ENCODE measurements at regions not wholly inside any gene's neighbourhood (a gene's known extent, or its start where the extent isn't known, plus 50 kb on each side); places are given as distances from the start of the nearest gene placed in this dataset.
A peak's percentile ranks its signal among the peaks of the same experiment; 100 is the strongest.

DNA sequence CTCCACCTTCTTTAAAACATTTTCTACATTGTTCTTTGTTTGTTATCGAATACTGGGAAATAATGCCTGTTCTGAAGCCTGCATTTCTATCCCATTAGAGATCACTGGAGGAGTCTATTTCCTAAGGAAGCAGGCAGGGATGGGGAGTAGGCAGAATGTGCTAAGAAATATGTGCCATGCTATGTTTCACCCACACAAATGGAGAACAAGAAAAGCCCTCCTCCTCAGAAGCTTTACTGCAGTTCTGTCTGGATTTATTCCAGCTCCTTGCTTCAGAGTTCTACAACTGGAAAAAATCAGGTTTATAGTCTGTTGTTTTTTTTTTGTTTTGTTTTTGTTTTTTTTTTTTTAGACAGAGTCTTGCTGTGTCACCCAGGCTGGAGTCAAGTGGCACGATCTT, 825.1 kb downstream of the SLC4A3 start:
- intact Hi-C loops (cut with DNase I), result no loop called here
- peak in 1 of 4 donors; percentile 12 for DNase-seq
- Histone ChIP-seq H3K4me1 (no peaks in the 10 kb centered on the region), H3K9me3 (no peaks in the 10 kb centered on the region), H3K4me3 (no peak overlapping the region), H3K27ac (no peak overlapping the region), H3K36me3 (no peaks in the 10 kb centered on the region), H3K27me3 (no peaks in the 10 kb centered on the region)
- ATAC-seq, result no peak
- TF ChIP-seq, protein P1, sequence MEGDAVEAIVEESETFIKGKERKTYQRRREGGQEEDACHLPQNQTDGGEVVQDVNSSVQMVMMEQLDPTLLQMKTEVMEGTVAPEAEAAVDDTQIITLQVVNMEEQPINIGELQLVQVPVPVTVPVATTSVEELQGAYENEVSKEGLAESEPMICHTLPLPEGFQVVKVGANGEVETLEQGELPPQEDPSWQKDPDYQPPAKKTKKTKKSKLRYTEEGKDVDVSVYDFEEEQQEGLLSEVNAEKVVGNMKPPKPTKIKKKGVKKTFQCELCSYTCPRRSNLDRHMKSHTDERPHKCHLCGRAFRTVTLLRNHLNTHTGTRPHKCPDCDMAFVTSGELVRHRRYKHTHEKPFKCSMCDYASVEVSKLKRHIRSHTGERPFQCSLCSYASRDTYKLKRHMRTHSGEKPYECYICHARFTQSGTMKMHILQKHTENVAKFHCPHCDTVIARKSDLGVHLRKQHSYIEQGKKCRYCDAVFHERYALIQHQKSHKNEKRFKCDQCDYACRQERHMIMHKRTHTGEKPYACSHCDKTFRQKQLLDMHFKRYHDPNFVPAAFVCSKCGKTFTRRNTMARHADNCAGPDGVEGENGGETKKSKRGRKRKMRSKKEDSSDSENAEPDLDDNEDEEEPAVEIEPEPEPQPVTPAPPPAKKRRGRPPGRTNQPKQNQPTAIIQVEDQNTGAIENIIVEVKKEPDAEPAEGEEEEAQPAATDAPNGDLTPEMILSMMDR (IDR thresholded peaks at IDR 0.05), result no peak

DNA sequence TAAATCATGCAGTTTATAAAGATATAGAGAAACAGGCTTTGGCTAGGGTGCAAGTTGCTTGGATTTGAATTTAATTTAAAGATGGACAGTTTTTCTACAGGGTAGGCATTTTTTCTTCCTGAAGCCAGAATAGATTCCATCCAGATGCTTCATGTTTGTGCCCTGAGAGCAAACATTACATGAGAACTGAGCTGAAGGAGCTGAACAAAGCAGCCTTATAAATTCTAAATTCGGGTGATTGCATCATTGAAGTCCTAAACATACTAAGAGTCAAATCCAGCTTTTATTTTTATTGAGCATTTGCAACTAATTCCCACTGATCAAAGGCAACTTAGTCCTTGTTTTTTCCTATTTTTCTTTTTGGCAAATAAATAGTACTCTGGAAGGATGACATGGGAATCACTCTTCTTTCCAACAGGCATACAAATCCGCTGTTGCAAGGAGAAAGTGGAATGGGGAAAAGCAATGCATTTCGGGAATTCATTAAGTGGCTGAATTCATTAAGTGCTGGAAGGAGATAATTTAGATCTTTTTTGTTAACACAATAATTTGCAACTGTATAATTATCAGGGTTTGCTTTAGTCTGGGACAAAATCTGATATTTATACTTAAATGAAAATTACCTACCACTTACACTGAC, 828.0 kb downstream of the SLC4A3 start:
- ATAC-seq, result no peak
- intact Hi-C loops (cut with DNase I), result no loop called here
- DNase-seq, result peak in 1 of 4 donors; percentile 31

DNA sequence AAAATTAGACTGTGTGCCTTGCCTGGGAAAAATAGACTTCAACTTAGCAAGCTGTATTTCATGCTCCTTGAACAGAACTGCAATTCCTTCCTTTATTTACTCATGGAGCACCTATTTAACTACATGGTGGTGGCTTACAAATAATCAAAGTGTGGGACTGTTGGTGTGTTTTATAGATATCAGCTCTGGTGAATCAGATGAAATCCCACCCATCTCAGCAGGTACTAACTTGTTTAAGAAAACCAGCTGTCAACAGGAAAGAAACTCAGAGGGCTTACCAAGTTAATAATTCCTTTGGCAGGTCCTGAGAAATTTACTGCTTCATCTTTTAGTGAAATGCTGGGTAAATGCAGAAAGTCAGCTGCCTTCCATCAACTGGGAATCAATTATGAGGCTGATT, 830.6 kb downstream of the SLC4A3 start:
- Histone ChIP-seq H3K27ac (no peak overlapping the region), H3K4me3 (no peak overlapping the region), H3K27me3 (no peaks in the 10 kb centered on the region), H3K36me3 (no peaks in the 10 kb centered on the region), H3K9me3 (no peaks in the 10 kb centered on the region), H3K4me1 (no peaks in the 10 kb centered on the region)
- TF ChIP-seq, protein P1 (IDR thresholded peaks at IDR 0.05), result no peak
- intact Hi-C loops (cut with DNase I), result no loop called here
- DNase-seq (no peak), ATAC-seq (no peak)

More for the DNA sequence above, 828.0 kb downstream of the SLC4A3 start:
- TF ChIP-seq, protein P1 (IDR thresholded peaks at IDR 0.05), result no peak
- Histone ChIP-seq H3K27me3 (no peaks in the 10 kb centered on the region), H3K36me3 (no peaks in the 10 kb centered on the region), H3K9me3 (no peaks in the 10 kb centered on the region), H3K4me1 (no peaks in the 10 kb centered on the region), H3K27ac (no peak overlapping the region), H3K4me3 (no peak overlapping the region)

DNA sequence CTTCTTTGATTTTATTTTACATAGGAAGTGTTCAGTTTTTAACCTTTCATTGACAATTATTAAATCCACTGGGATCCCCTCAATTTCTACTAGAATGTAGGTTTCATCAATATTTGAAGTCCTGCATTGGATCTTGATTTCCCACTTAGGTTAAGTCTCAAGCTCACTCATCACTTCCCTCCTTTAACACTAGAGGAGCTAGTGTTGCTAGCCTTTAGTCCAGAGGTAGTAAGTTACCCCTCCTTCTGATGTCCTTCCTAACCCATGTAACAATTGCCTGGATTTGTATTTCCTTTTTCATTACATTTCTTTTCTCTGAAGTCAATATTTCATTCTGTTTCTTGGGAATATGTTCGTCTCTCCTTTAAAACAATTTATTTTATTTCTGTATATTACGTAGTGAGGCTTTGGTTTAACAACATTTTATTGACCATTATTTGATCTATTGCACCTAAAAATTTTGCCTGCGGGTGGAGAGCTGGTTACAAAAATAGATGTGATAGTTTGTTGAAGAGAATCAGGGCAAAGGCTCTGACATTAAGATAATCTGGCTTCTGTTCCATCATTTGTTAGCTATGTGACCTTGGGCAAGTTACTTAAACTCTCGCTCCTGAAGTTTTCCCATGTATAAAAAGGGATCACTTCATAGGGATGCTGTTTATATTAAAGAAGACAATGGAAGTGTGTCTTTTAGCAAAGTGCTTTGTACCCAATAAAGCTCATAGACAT, 833.0 kb downstream of the SLC4A3 start:
- no peak overlapping the region for H3K4me3 ChIP-seq
- H3K4me1 ChIP-seq, result no peaks in the 10 kb centered on the region
- no peaks in the 10 kb centered on the region for H3K9me3 ChIP-seq
- ATAC-seq (no peak), DNase-seq (no peak)
- no peaks in the 10 kb centered on the region for H3K36me3 ChIP-seq
- intact Hi-C loops (cut with DNase I), result no loop called here
- H3K27ac ChIP-seq, result no peak overlapping the region
- TF ChIP-seq, protein P1 (IDR thresholded peaks at IDR 0.05), result no peak
- H3K27me3 ChIP-seq, result no peaks in the 10 kb centered on the region

DNA sequence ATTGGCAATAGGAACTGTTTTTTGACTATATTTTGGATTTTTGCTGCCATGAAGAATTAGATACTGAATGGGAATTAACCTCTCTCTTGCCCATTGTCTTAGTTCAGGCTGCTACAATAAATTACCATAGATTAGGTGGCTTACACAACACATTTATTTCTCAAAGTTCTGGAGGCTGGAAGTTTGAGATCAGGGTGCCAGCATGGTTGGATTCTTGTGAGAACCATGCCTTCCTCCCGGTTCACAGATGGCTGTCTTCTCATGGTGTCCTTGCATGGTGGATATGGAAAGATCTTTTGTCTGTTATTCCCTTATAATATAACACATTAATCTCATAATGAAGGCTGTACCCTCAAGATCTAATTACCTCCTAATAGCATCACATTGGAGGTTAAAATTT, 836.4 kb downstream of the SLC4A3 start:
- Histone ChIP-seq H3K4me1 (no peaks in the 10 kb centered on the region), H3K27me3 (no peaks in the 10 kb centered on the region), H3K27ac (no peak overlapping the region), H3K4me3 (no peak overlapping the region), H3K9me3 (no peaks in the 10 kb centered on the region), H3K36me3 (no peaks in the 10 kb centered on the region)
- no peak for DNase-seq
- intact Hi-C loops (cut with DNase I), result no loop called here
- TF ChIP-seq, protein P1 (IDR thresholded peaks at IDR 0.05), result no peak
- no peak for ATAC-seq
